ENCODE measurements at regions not wholly inside any gene's neighbourhood (a gene's known extent, or its start where the extent isn't known, plus 50 kb on each side); places are given as distances from the start of the nearest gene placed in this dataset.

DNA sequence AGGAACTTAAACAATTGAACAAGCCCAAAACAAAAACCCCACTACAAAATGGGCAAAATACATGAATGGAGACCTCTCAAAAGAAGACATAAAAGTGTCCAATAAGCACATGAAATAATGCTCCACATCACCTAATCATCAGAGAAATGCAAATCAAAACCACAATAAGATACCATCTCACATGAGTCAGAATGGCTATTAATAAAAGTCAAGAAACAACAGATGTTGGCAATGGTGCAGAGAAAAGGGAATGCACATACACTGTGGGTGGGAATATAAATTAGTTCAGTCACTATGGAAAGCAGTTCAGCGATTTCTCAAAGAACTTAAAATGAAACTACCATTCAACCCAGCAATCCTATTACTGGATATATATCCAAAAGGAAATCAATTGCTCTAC is 337.4 kb upstream of the GRIA1 start:
- POLR2A ChIA-PET, result no interaction called here
- Histone ChIP-seq H3K27ac (ENCODE audit: extremely low read depth, low read depth, low read length) (no peak overlapping the region), H3K36me3 (ENCODE audit: control insufficient read depth in 2 of 2, insufficient read depth in 1 of 2, low read length in 2 of 2) (no peaks in the 10 kb centered on the region), H3K9me3 (ENCODE audit: control insufficient read depth, insufficient read depth, low read depth, low read length) (no peaks in the 10 kb centered on the region), H3K4me3 (ENCODE audit: low read depth, low read length) (no peak overlapping the region), H3K4me1 (ENCODE audit: control insufficient read depth, insufficient read depth, low read length) (no peaks in the 10 kb centered on the region)
- CTCF ChIA-PET, result no interaction called here
- TF ChIP-seq ZNF768 (tag by site-specific recombination; IDR thresholded peaks at IDR 0.05) (no peak), ZNF560 (tag by site-specific recombination; IDR thresholded peaks at IDR 0.05; ENCODE audit: borderline replicate concordance) (no peak), ZNF510 (tag by site-specific recombination; IDR thresholded peaks at IDR 0.05; ENCODE audit: insufficient replicate concordance) (no peak), ZNF23 (tag by site-specific recombination; IDR thresholded peaks at IDR 0.05; ENCODE audit: borderline replicate concordance) (no peak), ZNF221 (tag by site-specific recombination; IDR thresholded peaks at IDR 0.05; ENCODE audit: borderline replicate concordance) (no peak), ZNF544 (tag by site-specific recombination; IDR thresholded peaks at IDR 0.05) (no peak), IKZF3 (tag by site-specific recombination; IDR thresholded peaks at IDR 0.05) (no peak), TRIM28 (IDR thresholded peaks at IDR 0.05; ENCODE audit: borderline replicate concordance, low read length) (no peak), TCF7L2 (IDR thresholded peaks at IDR 0.05; ENCODE audit: borderline replicate concordance, low read depth, low read length) (no peak), ZSCAN16 (tag by site-specific recombination; IDR thresholded peaks at IDR 0.05) (no peak), HOXD13 (CRISPR knock-in tag; IDR thresholded peaks at IDR 0.05; ENCODE audit: borderline replicate concordance) (no peak), ZNF350 (tag by site-specific recombination; IDR thresholded peaks at IDR 0.05) (no peak), ZNF416 (tag by site-specific recombination; IDR thresholded peaks at IDR 0.05) (no peak), ZNF24 (tag by site-specific recombination; IDR thresholded peaks at IDR 0.05) (no peak), EGR2 (tag by site-specific recombination; IDR thresholded peaks at IDR 0.05; ENCODE audit: low read depth) (no peak), ZNF404 (tag by site-specific recombination; IDR thresholded peaks at IDR 0.05) (no peak)
- TF ChIP-seq, protein P1, sequence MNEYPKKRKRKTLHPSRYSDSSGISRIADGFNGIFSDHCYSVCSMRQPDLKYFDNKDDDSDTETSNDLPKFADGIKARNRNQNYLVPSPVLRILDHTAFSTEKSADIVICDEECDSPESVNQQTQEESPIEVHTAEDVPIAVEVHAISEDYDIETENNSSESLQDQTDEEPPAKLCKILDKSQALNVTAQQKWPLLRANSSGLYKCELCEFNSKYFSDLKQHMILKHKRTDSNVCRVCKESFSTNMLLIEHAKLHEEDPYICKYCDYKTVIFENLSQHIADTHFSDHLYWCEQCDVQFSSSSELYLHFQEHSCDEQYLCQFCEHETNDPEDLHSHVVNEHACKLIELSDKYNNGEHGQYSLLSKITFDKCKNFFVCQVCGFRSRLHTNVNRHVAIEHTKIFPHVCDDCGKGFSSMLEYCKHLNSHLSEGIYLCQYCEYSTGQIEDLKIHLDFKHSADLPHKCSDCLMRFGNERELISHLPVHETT (tag by site-specific recombination; IDR thresholded peaks at IDR 0.05), result no peak
- TF ChIP-seq, protein P2, sequence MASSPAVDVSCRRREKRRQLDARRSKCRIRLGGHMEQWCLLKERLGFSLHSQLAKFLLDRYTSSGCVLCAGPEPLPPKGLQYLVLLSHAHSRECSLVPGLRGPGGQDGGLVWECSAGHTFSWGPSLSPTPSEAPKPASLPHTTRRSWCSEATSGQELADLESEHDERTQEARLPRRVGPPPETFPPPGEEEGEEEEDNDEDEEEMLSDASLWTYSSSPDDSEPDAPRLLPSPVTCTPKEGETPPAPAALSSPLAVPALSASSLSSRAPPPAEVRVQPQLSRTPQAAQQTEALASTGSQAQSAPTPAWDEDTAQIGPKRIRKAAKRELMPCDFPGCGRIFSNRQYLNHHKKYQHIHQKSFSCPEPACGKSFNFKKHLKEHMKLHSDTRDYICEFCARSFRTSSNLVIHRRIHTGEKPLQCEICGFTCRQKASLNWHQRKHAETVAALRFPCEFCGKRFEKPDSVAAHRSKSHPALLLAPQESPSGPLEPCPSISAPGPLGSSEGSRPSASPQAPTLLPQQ (tag by site-specific recombination; IDR thresholded peaks at IDR 0.05), result no peak

DNA sequence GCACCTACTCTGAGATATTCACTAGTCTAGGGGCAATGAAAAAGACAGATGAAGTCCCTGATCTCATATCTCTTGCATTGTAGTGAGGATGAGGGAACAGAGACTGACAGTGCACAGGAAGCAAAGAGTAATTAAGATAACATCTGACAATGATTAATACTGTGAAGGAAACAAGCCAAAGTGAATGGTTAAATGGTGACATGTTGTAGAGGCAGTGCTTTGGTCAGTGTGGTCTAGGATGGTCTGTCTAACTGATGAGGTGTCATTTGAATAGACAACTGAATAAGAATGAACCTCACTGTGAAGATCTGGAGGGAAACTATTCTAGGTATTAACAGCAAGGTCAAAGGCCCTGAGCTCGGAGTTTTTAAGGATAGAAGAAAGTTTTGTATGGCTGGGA is 333.3 kb upstream of the GRIA1 start:
- no peaks in the 10 kb centered on the region for H3K4me1 ChIP-seq (ENCODE audit: control insufficient read depth, insufficient read depth, low read length)
- ChIA-PET POLR2A (no interaction called here), CTCF (no interaction called here)
- no peak for TF ChIP-seq MYNN (tag by site-specific recombination; IDR thresholded peaks at IDR 0.05; ENCODE audit: borderline replicate concordance)
- TF ChIP-seq, protein P3, sequence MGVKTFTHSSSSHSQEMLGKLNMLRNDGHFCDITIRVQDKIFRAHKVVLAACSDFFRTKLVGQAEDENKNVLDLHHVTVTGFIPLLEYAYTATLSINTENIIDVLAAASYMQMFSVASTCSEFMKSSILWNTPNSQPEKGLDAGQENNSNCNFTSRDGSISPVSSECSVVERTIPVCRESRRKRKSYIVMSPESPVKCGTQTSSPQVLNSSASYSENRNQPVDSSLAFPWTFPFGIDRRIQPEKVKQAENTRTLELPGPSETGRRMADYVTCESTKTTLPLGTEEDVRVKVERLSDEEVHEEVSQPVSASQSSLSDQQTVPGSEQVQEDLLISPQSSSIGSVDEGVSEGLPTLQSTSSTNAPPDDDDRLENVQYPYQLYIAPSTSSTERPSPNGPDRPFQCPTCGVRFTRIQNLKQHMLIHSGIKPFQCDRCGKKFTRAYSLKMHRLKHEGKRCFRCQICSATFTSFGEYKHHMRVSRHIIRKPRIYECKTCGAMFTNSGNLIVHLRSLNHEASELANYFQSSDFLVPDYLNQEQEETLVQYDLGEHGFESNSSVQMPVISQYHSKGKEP (tag by site-specific recombination; IDR thresholded peaks at IDR 0.05), result no peak
- TF ChIP-seq KLF9 (tag by site-specific recombination; IDR thresholded peaks at IDR 0.05; ENCODE audit: low read depth), result no peak
- no peak for TF ChIP-seq PATZ1 (tag by site-specific recombination; IDR thresholded peaks at IDR 0.05)
- TF ChIP-seq, protein P4, sequence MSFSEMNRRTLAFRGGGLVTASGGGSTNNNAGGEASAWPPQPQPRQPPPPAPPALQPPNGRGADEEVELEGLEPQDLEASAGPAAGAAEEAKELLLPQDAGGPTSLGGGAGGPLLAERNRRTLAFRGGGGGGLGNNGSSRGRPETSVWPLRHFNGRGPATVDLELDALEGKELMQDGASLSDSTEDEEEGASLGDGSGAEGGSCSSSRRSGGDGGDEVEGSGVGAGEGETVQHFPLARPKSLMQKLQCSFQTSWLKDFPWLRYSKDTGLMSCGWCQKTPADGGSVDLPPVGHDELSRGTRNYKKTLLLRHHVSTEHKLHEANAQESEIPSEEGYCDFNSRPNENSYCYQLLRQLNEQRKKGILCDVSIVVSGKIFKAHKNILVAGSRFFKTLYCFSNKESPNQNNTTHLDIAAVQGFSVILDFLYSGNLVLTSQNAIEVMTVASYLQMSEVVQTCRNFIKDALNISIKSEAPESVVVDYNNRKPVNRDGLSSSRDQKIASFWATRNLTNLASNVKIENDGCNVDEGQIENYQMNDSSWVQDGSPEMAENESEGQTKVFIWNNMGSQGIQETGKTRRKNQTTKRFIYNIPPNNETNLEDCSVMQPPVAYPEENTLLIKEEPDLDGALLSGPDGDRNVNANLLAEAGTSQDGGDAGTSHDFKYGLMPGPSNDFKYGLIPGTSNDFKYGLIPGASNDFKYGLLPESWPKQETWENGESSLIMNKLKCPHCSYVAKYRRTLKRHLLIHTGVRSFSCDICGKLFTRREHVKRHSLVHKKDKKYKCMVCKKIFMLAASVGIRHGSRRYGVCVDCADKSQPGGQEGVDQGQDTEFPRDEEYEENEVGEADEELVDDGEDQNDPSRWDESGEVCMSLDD (tag by site-specific recombination; IDR thresholded peaks at IDR 0.05), result no peak
- no peak for TF ChIP-seq ZNF561 (tag by site-specific recombination; IDR thresholded peaks at IDR 0.05; ENCODE audit: borderline replicate concordance)
- TF ChIP-seq ZNF785 (tag by site-specific recombination; IDR thresholded peaks at IDR 0.05), result no peak
- no peak overlapping the region for H3K27ac ChIP-seq (ENCODE audit: extremely low read depth, low read depth, low read length)
- no peak overlapping the region for H3K4me3 ChIP-seq (ENCODE audit: low read depth, low read length)
- H3K36me3 ChIP-seq (ENCODE audit: control insufficient read depth in 2 of 2, insufficient read depth in 1 of 2, low read length in 2 of 2), result no peaks in the 10 kb centered on the region
- no peaks in the 10 kb centered on the region for H3K9me3 ChIP-seq (ENCODE audit: control insufficient read depth, insufficient read depth, low read depth, low read length)
